ENCODE measurements at regions not wholly inside any gene's neighbourhood (a gene's known extent, or its start where the extent isn't known, plus 50 kb on each side); places are given as distances from the start of the nearest gene placed in this dataset.
"Not testable (repeated sequence)": the region's sequence is repeated elsewhere in the genome, so short reads cannot be mapped to it uniquely, and the experiment has no call there.

- DNase-seq (ENCODE audit: low read depth), result no peak
- in situ Hi-C loops (cut with HindIII; ENCODE audit: low sequenced_read_pairs), result no loop called here
- no peak overlapping the region for H3K4me3 ChIP-seq (ENCODE audit: low read depth, low read length)
- TF ChIP-seq, protein P1, sequence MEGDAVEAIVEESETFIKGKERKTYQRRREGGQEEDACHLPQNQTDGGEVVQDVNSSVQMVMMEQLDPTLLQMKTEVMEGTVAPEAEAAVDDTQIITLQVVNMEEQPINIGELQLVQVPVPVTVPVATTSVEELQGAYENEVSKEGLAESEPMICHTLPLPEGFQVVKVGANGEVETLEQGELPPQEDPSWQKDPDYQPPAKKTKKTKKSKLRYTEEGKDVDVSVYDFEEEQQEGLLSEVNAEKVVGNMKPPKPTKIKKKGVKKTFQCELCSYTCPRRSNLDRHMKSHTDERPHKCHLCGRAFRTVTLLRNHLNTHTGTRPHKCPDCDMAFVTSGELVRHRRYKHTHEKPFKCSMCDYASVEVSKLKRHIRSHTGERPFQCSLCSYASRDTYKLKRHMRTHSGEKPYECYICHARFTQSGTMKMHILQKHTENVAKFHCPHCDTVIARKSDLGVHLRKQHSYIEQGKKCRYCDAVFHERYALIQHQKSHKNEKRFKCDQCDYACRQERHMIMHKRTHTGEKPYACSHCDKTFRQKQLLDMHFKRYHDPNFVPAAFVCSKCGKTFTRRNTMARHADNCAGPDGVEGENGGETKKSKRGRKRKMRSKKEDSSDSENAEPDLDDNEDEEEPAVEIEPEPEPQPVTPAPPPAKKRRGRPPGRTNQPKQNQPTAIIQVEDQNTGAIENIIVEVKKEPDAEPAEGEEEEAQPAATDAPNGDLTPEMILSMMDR (IDR thresholded peaks at IDR 0.05; ENCODE audit: low read depth, low read length, missing control alignments), result no peak
Observed at GRCh38 chr2:14079576-14079975, 552.9 kb upstream of the LRATD1 start.

DNA sequence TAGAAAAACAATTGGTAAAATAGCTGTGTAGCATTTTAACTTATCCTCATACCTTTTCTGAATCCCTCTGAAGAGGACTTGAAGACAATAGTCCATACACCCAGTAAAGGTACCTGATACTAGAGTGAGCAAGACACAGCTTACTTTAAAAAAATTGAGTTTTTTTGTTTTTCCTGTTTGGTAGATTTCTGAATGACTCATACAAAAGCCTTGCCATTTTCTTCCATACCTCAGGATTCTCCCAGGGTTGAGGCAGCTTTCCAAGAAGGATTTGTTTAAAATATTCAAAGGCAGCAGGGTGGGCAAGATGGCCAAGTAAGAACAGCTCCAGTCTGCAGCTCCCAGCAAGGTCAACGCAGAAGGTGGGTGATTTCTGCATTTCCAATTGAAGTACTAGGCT lies 551.0 kb upstream of the LRATD1 start:
- H3K4me3 ChIP-seq (ENCODE audit: low read depth, low read length), result no peak overlapping the region
- in situ Hi-C loops (cut with HindIII; ENCODE audit: low sequenced_read_pairs), result no loop called here
- TF ChIP-seq, protein P1 (IDR thresholded peaks at IDR 0.05; ENCODE audit: low read depth, low read length, missing control alignments), result no peak
- DNase-seq (ENCODE audit: low read depth), result peak; percentile 41

- in situ Hi-C loops (cut with HindIII; ENCODE audit: low sequenced_read_pairs), result no loop called here
- TF ChIP-seq, protein P1 (IDR thresholded peaks at IDR 0.05; ENCODE audit: low read depth, low read length, missing control alignments), result no peak
- no peak for DNase-seq (ENCODE audit: low read depth)
- H3K4me3 ChIP-seq (ENCODE audit: low read depth, low read length), result no peak overlapping the region
Observed at GRCh38 chr2:14082640-14083039, 549.9 kb upstream of the LRATD1 start.

DNA sequence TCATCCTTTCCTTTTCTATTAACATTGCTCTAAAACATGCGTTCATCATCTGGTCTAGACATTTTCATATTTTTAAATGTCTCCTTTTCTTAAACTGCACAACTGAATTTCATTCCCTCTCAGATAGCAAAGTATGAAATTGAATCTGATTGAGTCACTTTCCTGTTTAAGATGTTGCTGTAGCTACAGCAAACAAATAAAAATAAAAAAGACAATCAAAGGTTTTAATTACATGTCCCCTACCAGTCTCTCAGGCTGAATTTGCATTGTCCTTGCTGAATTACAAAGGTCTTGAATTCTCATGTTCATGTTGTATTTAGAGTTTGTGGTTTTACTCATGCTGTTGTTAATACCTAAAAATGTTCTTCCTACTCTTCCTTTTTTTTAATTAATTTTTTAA lies 537.9 kb upstream of the LRATD1 start:
- TF ChIP-seq, protein P1 (IDR thresholded peaks at IDR 0.05; ENCODE audit: low read depth, low read length, missing control alignments), result no peak
- H3K4me3 ChIP-seq (ENCODE audit: low read depth, low read length), result no peak overlapping the region
- in situ Hi-C loops (cut with HindIII; ENCODE audit: low sequenced_read_pairs), result no loop called here
- no peak for DNase-seq (ENCODE audit: low read depth)

GRCh38 chr2:14099101-14099500 lies 533.4 kb upstream of the LRATD1 start:
- DNase-seq (ENCODE audit: low read depth); in situ Hi-C loops (cut with HindIII; ENCODE audit: low sequenced_read_pairs); H3K4me3 ChIP-seq (ENCODE audit: low read depth, low read length): not testable (repeated sequence)

DNA sequence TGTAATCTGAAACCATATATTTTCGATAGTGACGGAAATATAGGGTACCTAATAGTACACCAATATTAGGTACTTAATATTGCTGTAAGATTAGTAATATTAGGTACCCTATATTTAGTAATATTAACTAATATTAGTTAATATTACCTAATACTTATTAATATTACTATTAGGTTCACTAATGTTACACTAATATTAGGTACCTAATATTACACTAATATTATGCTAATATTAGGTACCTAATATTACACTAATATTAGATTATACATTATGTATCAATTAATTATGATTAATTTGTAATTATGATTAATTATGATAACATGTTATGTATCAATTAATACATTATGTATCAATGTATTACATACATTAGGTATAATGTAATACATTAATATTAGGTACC lies 518.2 kb upstream of the LRATD1 start:
- in situ Hi-C loops (cut with HindIII; ENCODE audit: low sequenced_read_pairs), result no loop called here
- no peak for DNase-seq (ENCODE audit: low read depth)
- TF ChIP-seq, protein P1 (IDR thresholded peaks at IDR 0.05; ENCODE audit: low read depth, low read length, missing control alignments), result no peak
- H3K4me3 ChIP-seq (ENCODE audit: low read depth, low read length), result no peak overlapping the region

DNA sequence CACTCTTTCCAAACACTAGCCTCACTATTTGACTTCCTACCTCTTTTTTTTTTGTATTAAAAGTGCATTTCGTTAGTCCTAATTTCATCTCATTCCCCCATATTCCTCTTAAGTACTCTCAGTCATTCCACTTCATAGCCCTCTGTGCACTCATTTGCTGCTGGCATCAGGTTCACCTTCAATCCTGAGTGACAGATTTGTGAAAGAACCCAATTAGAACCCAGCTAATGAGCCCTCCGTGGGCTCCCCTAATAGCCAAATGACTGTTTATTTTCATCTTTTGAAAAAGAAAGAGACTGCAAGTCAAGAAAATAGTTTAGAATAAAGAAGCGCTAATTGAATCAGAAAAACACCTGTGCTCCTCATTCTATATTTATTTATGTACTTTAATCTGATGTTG lies 512.1 kb upstream of the LRATD1 start:
- no peak for DNase-seq (ENCODE audit: low read depth)
- in situ Hi-C loops (cut with HindIII; ENCODE audit: low sequenced_read_pairs), result no loop called here
- H3K4me3 ChIP-seq (ENCODE audit: low read depth, low read length), result no peak overlapping the region
- TF ChIP-seq, protein P1 (IDR thresholded peaks at IDR 0.05; ENCODE audit: low read depth, low read length, missing control alignments), result no peak

Data from astrocyte of the cerebellum (primary cell).